ENCODE measurements at regions not wholly inside any gene's neighbourhood (a gene's known extent, or its start where the extent isn't known, plus 50 kb on each side); places are given as distances from the start of the nearest gene placed in this dataset.

- no peak for DNase-seq (ENCODE audit: low spot score)
- no peak for TF ChIP-seq CTCF (IDR thresholded peaks at IDR 0.05; ENCODE audit: borderline replicate concordance, control extremely low read depth, extremely low read depth, insufficient read depth, missing control alignments)
- in situ Hi-C loops (cut with MboI; ENCODE audit: low sequenced_read_pairs, unreplicated experiment) = no loop called here
Observed at GRCh38 chr6:82097676-82098075, 149.9 kb downstream of the IBTK start.

GRCh38 chr6:82095091-82095490 lies 152.5 kb downstream of the IBTK start:
- DNase-seq (ENCODE audit: low spot score) = no peak
- in situ Hi-C loops (cut with MboI; ENCODE audit: low sequenced_read_pairs, unreplicated experiment) = no loop called here
- TF ChIP-seq CTCF (IDR thresholded peaks at IDR 0.05; ENCODE audit: borderline replicate concordance, control extremely low read depth, extremely low read depth, insufficient read depth, missing control alignments) = no peak

- no peak for TF ChIP-seq CTCF (IDR thresholded peaks at IDR 0.05; ENCODE audit: borderline replicate concordance, control extremely low read depth, extremely low read depth, insufficient read depth, missing control alignments)
- DNase-seq (ENCODE audit: low spot score) = no peak
- in situ Hi-C loops (cut with MboI; ENCODE audit: low sequenced_read_pairs, unreplicated experiment) = no loop called here
Observed at GRCh38 chr6:82094166-82094806, 153.3 kb downstream of the IBTK start.

GRCh38 chr6:82088978-82089771 lies 158.4 kb downstream of the IBTK start:
- TF ChIP-seq CTCF (IDR thresholded peaks at IDR 0.05; ENCODE audit: borderline replicate concordance, control extremely low read depth, extremely low read depth, insufficient read depth, missing control alignments) = no peak
- in situ Hi-C loops (cut with MboI; ENCODE audit: low sequenced_read_pairs, unreplicated experiment) = no loop called here
- DNase-seq (ENCODE audit: low spot score) = no peak

GRCh38 chr6:82086944-82087343 lies 160.6 kb downstream of the IBTK start:
- in situ Hi-C loops (cut with MboI; ENCODE audit: low sequenced_read_pairs, unreplicated experiment) = no loop called here
- no peak for TF ChIP-seq CTCF (IDR thresholded peaks at IDR 0.05; ENCODE audit: borderline replicate concordance, control extremely low read depth, extremely low read depth, insufficient read depth, missing control alignments)

GRCh38 chr6:82085701-82086100 lies 161.8 kb downstream of the IBTK start:
- in situ Hi-C loops (cut with MboI; ENCODE audit: low sequenced_read_pairs, unreplicated experiment) = no loop called here
- TF ChIP-seq CTCF (IDR thresholded peaks at IDR 0.05; ENCODE audit: borderline replicate concordance, control extremely low read depth, extremely low read depth, insufficient read depth, missing control alignments) = no peak
- DNase-seq (ENCODE audit: low spot score) = no peak

More at GRCh38 chr6:82086944-82087343, 160.6 kb downstream of the IBTK start:
- DNase-seq (ENCODE audit: low spot score) = no peak

Measured in GM13976 (cell line).